ENCODE measurements at regions not wholly inside any gene's neighbourhood (a gene's known extent, or its start where the extent isn't known, plus 50 kb on each side); places are given as distances from the start of the nearest gene placed in this dataset.

DNA sequence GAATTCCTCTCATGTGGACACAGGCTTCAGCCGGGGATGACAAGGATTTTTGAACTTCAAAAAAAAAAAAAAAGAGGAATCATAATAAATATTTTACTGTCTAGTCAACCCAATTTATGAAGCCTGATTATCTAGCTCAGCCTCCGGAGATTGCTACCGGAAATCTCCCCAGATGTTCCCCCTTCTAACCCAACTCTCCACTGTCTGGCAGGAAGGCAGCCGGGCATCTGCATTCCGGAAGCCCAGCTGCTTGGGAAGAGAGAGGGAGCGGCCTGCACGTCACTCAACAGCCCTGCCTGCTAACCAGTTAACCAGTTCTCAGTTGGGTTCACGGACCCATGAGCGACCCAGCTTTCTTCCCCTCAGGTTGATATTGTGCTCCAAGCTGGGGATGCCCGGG is 87.2 kb upstream of the POU3F3 start:
- no peak overlapping the region for H3K27ac Mint-ChIP-seq (ENCODE audit: low read depth, unreplicated experiment)
- H3K4me3 Mint-ChIP-seq (ENCODE audit: unreplicated experiment), result no peak overlapping the region
- TF ChIP-seq CTCF (IDR thresholded peaks at IDR 0.05; ENCODE audit: unreplicated experiment), result no peak
- intact Hi-C loops (cut with micrococcal nuclease), result loop anchor here (5.0 kb wide), 1 partner anchor 164 kb away; no protein-coding TSS in a partner anchor
- peak; percentile 9 for DNase-seq (ENCODE audit: unreplicated experiment)
- H3K4me1 Mint-ChIP-seq (ENCODE audit: insufficient read depth, unreplicated experiment), result peaks cover 9% of the 10 kb centered on the region
- ChIA-PET POLR2A (no interaction called here), CTCF (interaction anchor here (0.7 kb wide), 1 partner anchor 81 kb away, joined by 3 read pairs; no protein-coding TSS in a partner anchor)
- peaks cover 12% of the 10 kb centered on the region for H3K36me3 Mint-ChIP-seq (ENCODE audit: insufficient read depth, unreplicated experiment)
- no peaks in the 10 kb centered on the region for H3K27me3 Mint-ChIP-seq (ENCODE audit: insufficient read depth, unreplicated experiment)
- no TSS peak for BruUV-seq (replicated peaks)
- H3K9me3 Mint-ChIP-seq (ENCODE audit: unreplicated experiment), result peaks cover 5% of the 10 kb centered on the region

DNA sequence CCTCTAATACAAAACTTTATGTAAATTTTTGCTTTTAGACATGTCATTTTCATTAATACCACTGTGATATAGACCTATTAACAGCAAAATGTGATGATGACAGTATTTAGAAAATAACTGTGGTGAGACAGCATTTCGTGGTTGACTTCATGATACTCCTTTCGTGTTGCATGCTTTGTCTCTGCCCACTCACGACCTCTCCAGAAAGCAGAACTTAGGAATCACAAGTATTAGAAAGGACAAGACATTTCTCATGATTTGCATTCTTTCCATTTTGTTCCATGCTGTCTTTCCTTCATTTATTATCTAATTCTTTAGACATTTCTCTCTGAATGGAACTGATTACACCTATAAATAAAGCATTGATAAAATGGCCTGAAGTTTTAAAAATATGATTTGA is 85.2 kb upstream of the POU3F3 start:
- POLR2A ChIA-PET, result no interaction called here
- peaks cover 9% of the 10 kb centered on the region for H3K4me1 Mint-ChIP-seq (ENCODE audit: insufficient read depth, unreplicated experiment)
- peaks cover 12% of the 10 kb centered on the region for H3K36me3 Mint-ChIP-seq (ENCODE audit: insufficient read depth, unreplicated experiment)
- BruUV-seq (replicated peaks), result no TSS peak
- H3K27ac Mint-ChIP-seq (ENCODE audit: low read depth, unreplicated experiment), result peak overlapping the region; percentile 63
- H3K27me3 Mint-ChIP-seq (ENCODE audit: insufficient read depth, unreplicated experiment), result no peaks in the 10 kb centered on the region
- no peak for DNase-seq (ENCODE audit: unreplicated experiment)
- CTCF ChIA-PET, result interaction anchor here (0.7 kb wide), 1 partner anchor 825 kb away, joined by 3 read pairs; no protein-coding TSS in a partner anchor
- no peak overlapping the region for H3K4me3 Mint-ChIP-seq (ENCODE audit: unreplicated experiment)
- TF ChIP-seq CTCF (IDR thresholded peaks at IDR 0.05; ENCODE audit: unreplicated experiment), result no peak
- intact Hi-C loops (cut with micrococcal nuclease), result loop anchor here (5.0 kb wide), 1 partner anchor 166 kb away; no protein-coding TSS in a partner anchor
- H3K9me3 Mint-ChIP-seq (ENCODE audit: unreplicated experiment), result peaks cover 8% of the 10 kb centered on the region

- ChIA-PET CTCF (no interaction called here), POLR2A (no interaction called here)
- TF ChIP-seq CTCF (IDR thresholded peaks at IDR 0.05; ENCODE audit: unreplicated experiment), result no peak
- Mint-ChIP-seq H3K27me3 (ENCODE audit: insufficient read depth, unreplicated experiment) (no peaks in the 10 kb centered on the region), H3K27ac (ENCODE audit: low read depth, unreplicated experiment) (peak overlapping the region; percentile 63), H3K4me3 (ENCODE audit: unreplicated experiment) (no peak overlapping the region), H3K4me1 (ENCODE audit: insufficient read depth, unreplicated experiment) (peaks cover 9% of the 10 kb centered on the region), H3K9me3 (ENCODE audit: unreplicated experiment) (peaks cover 8% of the 10 kb centered on the region), H3K36me3 (ENCODE audit: insufficient read depth, unreplicated experiment) (peaks cover 12% of the 10 kb centered on the region)
- BruUV-seq (replicated peaks), result no TSS peak
- intact Hi-C loops (cut with micrococcal nuclease), result loop anchor here (5.0 kb wide), 1 partner anchor 167 kb away; no protein-coding TSS in a partner anchor
- peak; percentile 55 for DNase-seq (ENCODE audit: unreplicated experiment)
These were observed 84.8 kb upstream of the POU3F3 start for GRCh38 chr2:104769096-104769495.

DNA sequence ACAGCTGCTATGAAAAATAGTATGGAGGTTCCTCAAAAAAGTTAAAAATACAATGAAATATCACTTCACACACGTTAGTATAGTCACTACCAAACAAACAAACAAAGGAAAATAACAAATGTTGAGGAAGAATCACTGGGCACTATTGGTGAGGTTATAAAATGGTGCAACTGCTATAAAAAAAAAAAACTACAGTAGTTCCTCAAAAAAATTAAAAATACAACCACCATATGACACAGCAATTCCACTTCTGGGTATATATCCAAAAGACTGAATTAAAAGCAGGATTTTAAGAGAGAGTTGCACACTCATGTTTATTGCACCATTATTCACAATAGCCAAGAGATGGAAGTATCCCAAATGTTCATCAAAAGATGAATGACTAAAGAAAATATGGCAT is 80.9 kb upstream of the POU3F3 start:
- Mint-ChIP-seq H3K27me3 (ENCODE audit: insufficient read depth, unreplicated experiment) (no peaks in the 10 kb centered on the region), H3K4me1 (ENCODE audit: insufficient read depth, unreplicated experiment) (peaks cover 9% of the 10 kb centered on the region), H3K36me3 (ENCODE audit: insufficient read depth, unreplicated experiment) (peaks cover 12% of the 10 kb centered on the region), H3K27ac (ENCODE audit: low read depth, unreplicated experiment) (no peak overlapping the region), H3K9me3 (ENCODE audit: unreplicated experiment) (peaks cover 8% of the 10 kb centered on the region), H3K4me3 (ENCODE audit: unreplicated experiment) (no peak overlapping the region)
- intact Hi-C loops (cut with micrococcal nuclease), result no loop called here
- DNase-seq (ENCODE audit: unreplicated experiment), result no peak
- no TSS peak for BruUV-seq (replicated peaks)
- CTCF ChIA-PET, result interaction anchor here (0.6 kb wide), 1 partner anchor 297 kb away, joined by 3 read pairs; no protein-coding TSS in a partner anchor
- TF ChIP-seq CTCF (IDR thresholded peaks at IDR 0.05; ENCODE audit: unreplicated experiment), result no peak
- POLR2A ChIA-PET, result no interaction called here
